Ramos (cell line): ENCODE measurements at regions not wholly inside any gene's neighbourhood (a gene's known extent, or its start where the extent isn't known, plus 50 kb on each side); places are given as distances from the start of the nearest gene placed in this dataset.

Experiments used
- in situ Hi-C: fragments of 300-500 bp; cut with MboI; formaldehyde crosslinking; loops from one replicate; pipeline ENCODE4 v1.14.3; 2022; ENCODE audit warnings: low sequenced_read_pairs; ENCODE audit not compliant: unreplicated experiment

DNA sequence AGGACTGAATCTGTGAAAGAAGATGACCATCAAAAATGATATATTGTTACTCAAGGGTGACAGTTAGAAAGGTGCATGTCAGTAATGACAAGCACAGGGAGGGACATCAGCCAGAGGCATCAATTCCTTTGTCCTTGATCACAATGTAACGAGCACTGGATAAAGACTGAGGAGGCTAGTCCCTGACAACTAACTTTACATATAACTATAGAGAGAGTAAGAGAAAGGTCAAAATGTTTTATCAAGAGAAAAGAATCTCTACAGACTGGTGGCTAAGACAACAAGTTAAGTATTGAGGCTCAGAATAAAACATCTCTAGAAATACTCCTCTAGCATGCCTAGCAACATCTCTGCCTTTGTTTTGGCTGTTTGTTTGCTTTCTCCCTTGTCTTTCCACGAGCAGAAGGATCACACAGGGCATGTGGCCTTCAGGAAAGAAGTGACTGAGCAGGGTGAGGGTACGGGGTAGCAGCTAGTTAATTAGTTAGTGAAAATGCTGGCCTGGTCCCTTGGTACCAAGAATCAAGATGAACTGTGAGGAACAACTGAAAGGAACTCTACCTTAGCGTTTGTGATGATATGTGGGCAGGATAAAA, 724.1 kb upstream of the MEF2C start:
- in situ Hi-C loops = no loop called here

DNA sequence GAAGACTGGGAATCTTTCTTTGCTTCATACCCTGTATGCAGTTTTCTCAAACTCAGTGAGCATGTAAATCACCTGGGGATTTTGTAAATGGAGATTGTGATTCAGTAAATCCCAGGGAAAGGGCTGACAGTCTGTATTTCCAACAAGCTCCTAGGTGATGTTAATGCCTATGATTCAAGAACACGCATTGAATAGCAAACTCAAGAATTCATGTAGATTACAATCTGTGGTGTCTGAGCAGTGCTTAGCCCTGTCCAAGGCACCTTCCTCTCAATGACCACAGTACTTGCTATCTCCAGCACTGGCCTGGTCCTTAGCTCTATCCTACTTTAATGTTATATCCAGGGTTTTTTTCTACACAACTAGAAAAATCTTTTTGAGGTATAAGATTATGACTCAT, 721.4 kb upstream of the MEF2C start:
- in situ Hi-C loops = no loop called here

DNA sequence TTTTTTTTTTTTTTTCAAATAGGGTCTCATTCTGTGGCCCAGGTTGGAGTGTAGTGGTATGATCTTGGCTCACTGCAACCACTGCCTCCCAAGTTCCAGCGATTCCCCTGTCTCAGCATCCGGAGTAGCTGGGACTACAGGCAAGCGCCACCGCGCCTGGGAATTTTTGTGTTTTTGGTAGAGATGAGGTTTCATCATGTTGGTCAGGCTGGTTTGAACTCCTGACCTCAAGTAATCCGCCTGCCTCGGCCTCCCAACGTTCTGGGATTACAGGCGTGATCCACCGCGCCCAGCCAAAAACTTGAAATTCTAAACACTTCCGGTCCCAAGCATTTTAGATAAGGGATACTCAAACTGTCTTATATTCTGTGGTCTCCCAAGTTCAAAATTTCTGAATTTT, 718.9 kb upstream of the MEF2C start:
- in situ Hi-C loops = no loop called here

DNA sequence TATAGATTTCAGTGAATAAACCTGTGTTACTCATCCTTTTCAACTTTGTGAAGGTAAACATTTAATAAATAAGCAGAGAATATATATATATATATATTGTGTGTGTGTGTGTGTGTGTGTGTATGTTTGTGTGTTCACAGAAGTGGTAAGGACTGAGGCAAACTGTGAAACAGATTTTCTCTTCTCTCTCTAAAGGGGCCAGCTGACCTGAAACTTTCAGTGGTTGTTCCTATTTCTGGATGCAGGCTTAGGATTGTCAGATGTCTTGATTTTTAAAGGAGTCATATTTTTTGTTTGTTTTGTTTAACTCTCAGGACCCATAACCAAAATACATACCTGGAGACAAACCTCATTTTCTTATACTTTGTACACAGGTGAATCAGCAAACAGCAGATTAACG, 714.9 kb upstream of the MEF2C start:
- in situ Hi-C loops = no loop called here

DNA sequence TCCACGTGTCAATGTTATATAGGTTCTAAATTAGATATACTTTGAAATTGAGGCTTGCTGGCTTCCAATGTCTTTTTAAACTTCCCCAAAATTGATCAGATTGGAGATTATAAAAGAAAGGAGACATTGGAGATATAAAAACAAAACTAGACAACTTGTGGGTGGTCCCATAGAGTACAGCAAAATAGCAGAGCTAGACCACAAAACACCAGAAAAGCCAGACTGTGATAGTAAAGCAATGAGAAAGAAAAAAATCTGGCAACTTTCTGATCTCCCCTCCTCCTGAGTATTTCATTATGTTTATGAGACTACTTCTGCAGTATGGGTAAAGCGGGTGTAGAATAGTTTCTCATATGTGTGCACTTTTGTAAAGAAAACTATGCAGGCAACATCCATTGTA, 713.8 kb upstream of the MEF2C start:
- in situ Hi-C loops = no loop called here

DNA sequence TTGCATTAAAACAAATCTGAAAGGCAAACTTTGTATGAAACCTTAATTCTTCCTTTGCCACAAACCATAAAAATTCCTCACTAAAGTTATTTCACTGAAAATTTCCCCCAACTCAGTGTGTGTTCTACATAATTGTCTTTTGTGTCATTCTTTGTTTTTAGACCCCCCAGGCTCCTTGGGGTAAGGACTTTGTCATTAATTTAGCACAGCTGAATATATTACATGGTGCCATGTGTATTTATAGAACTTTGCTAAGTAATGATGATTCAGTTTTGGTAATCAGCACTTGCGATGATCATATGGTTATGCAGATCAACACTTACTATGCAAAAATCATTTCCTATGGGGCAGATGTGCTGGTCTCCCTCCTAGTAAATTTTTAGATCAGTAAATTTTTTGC, 712.1 kb upstream of the MEF2C start:
- in situ Hi-C loops = no loop called here

DNA sequence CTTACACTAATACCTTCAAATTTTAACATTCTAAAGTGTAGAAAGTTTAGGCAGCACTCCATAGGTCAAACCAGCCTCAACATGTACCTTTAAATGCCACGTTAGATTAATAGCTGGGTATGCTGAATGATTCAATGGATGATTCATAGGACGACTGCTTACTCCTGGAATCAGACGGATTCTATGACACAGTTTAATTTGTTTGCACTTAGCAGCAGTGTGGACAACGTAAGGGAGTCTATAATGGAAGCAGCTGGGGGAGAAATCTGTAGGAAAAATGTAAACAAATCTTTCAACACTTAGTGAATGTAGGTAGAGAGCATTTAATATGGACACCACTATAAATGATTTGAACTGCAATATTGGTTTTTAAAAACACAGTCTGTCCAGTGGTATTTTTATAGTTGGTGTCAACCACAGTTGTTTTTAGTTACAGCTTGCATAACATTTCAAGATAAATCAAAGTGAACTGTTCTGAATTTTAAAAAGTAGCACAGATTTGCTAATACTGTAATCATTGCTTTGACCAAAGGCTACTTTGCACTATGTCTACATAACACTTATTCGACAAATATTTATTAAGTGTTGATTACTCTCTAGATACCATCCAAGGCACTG, 701.5 kb upstream of the MEF2C start:
- in situ Hi-C loops = no loop called here

DNA sequence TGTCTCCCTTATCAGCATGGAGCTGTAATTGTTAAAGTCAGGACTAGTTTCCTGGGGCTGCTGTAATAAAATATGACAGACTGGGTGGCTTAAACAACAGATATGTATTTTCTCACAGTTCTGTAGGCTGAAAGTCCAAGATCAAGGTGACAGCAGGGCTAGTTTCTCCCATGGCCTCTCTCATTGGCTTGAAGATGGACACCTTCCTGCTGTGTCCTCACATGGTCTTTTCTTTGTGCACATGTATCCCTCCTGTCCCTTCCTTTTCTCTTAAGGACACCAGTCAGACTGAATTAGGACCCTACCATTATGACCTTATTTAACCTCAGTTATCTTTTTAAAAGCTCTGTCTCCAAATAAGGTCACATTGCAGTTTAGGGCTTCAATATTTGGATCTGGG, 700.5 kb upstream of the MEF2C start:
- in situ Hi-C loops = no loop called here

DNA sequence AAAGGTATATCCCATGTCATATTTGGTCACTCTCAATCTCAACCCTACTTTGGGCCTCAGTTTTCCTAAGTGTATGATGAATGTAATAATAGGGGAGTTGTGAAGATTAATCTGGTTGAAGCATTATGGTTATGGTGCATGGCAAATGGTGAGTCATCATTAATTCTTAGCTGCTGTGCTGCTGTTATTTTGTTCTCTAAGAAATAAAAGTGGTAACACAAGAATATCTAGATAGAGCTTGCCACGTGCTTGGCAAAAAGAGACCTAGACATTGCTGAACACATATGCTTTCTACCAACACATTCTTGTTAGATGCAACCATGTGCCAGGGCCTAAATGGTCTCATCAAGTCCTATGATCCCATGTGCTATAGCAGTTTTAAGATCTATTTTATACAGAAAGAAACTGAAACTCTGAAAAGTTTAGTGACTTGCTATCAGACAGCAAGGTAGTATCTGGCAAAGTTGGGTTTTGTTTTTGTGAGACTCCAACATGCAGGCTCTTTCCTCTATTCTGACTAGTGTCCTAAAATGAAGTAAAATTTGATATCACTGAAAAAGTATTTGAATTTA, 699.9 kb upstream of the MEF2C start:
- in situ Hi-C loops = no loop called here

DNA sequence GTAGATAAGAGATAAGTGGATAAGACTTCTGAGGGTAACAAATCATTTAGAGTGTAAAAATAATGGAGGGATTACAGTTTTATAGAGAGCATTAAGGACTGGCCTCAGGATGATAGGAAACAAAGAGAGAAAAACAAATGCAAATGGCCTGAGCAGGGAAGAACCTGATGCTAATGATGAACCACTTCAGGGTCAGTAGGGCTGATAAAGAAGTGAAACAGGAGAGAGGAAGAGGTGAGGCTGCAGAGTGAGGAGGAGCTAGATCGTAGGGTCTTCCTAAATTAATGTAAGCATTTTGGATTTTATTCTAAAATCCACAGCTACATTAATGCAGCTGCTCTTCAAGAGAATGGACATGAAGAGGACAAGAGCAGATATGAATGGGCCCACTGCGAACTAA, 698.0 kb upstream of the MEF2C start:
- in situ Hi-C loops = no loop called here

DNA sequence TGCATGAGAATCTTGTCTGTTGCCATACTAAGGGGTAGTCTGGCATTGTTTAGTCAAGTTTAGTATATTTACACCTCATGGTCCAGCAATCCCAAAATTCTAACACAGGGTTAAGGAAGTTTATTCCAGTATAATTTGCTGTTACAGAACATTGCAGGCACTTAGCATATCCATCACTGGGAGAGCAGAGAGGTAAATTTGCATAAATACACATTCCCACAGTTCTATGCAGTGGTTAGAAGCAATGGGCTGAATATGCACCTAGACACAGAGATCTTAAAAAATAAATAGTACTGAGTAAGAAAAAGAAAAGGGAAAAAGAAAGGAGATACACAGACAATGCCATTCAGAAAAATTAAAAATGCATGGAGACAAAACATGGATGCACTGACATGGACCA, 692.3 kb upstream of the MEF2C start:
- in situ Hi-C loops = no loop called here

DNA sequence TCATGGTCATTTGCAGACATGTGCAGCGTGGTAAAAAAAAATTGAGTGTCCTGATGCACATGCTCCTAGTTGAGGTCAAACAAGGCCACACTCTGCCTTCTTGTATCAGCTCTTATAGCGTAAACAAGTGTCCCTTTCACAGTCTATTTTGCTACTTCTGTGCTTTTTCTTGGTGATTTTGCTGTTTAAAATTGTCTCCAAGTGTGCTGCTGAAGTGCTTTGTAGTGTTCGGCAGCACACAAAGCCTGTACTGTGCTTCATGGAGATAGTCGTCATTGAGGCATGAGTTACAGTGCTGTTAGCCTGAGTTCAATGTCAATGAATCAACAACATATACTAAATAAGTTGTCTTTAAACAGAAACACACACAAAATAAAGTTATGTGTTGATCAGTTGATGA, 690.4 kb upstream of the MEF2C start:
- in situ Hi-C loops = no loop called here

DNA sequence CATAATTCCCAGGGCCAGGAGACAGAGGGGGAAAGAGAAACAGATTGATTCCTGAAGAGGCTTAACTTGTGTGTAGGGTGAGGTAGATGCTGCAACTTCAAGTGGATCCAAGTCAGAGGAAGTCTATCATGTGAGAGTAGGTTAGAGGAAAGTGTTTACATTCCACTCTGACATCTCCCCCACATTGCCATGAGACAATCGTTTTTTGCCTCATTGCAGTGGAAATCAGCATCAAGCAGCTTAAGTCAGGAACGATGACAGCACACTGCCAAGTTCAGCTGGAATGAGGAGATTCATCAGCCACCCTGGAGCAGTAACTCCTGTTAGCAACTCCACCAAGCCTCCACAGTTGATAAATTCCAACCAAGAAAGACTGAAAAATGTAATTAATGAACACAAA, 689.7 kb upstream of the MEF2C start:
- in situ Hi-C loops = no loop called here

DNA sequence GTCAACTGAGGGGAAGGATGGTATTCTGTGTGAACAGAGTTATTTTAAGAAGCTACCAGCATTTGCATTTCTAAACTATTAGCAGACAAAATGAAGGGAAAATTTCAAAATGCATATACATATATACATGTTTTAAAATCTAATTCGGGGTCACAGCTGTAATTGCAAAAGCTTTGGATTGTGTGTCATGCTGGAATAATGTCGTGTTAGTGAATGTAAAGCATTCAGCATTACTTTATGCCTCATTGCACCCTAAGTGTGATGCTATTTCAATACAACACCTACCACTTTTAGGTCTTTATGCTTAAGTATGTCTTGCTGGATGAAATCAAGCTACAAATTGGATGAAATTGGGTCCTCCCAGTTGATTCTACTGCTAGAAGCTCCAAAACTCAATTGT, 687.6 kb upstream of the MEF2C start:
- in situ Hi-C loops = no loop called here

DNA sequence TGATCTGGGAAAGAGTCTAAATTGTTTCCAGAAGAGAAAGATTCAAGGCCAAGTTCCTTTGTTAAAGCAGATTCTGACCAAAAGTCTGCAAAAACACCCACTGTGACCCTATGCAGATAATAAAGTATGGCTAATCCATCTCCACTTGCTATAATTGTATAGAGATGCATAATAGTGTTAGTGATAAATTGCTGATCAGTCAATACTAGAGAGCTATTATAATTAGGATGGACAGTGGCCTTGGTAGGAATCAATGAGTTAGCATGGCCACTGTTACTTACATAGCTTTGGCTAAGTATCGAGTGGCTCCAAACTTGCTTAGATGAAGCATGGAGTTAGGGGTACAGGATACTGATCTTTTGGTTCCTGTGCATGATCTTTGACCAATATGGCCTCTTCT, 683.4 kb upstream of the MEF2C start:
- in situ Hi-C loops = no loop called here

DNA sequence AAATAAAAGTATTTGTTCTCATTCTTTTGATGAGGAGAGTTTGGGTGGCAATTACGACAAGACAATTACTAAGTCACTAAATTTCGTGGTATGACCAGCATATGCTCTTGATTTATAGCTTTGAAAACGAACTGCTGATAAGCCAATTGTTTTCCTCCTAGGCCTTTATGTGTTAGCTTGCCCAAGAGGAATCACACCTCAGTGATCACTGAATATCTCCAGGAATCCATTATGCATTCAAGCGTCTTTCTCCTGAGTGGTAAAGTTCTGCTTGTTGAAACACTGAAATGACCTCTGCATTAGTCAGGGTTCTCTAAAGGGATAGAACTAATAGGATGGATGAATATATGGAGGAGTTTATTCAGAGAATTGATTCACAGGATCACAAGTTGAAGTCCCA, 677.7 kb upstream of the MEF2C start:
- in situ Hi-C loops = no loop called here

DNA sequence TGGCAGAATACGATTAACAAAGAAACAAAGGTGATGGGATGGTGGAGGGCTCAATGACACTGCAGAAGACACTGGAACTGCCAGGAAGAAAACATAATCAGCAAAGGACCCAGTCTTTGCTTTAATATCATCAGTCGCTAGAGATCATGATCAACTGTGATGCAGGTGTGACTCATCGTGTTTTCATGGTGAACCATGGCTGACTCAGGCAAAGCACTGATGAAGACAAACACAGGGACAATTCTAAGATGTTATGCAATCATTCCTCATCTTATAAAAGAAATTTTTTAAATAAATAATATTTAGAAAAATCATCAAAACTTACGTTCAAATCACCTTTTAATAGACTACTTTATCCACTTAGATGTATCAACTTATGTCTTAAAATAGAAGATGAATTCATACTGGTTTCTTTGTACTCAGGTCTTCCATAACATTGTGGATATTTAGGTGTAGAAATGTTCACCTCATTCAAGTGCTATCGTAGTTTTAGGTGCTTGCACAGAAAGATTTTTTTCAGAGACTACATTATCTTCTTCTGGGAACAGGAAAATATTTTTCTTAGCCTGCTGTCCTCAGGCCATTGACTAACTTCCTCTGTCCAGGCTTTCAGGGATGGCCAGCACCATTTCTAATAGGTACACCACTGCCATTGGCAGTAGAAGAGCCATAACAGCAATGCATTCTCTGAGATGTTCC, 673.4 kb upstream of the MEF2C start:
- in situ Hi-C loops = no loop called here

DNA sequence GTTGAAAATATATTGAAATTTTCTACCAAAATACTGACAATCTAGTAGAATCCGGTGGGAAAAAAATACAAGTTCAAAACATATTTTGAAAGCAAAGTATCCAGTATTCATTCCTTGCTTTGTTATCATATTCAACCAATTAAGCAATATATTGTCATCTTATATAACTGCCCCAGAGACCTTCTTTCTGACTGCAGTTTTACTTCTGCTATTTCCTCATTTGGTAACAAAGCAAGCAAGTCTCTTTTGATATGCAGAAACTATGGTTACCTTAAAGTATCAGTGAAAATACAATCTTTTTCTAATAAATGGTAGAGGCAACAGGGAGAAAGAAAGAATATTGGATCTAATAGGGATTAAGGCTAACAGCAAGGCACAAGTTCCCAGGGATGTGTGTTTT, 663.7 kb upstream of the MEF2C start:
- in situ Hi-C loops = no loop called here

DNA sequence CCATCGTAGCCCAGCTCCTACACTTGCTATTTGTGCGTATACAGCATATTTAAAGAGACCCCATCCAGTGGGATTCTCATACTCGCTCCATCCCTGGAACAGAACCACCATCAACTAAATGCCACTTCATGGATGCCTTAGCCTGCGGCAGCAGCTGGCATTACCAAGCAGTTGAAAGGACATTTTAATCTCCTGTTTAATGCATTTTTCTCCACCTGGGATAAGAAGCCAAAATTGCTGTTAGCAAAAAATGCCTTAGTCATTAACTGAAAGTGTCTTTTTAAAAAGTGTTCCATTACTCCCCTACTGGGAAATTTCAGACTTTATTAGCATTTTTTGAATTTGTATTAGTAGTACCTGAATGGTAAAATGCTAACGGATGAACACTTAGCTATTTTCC, 662.6 kb upstream of the MEF2C start:
- in situ Hi-C loops = no loop called here

DNA sequence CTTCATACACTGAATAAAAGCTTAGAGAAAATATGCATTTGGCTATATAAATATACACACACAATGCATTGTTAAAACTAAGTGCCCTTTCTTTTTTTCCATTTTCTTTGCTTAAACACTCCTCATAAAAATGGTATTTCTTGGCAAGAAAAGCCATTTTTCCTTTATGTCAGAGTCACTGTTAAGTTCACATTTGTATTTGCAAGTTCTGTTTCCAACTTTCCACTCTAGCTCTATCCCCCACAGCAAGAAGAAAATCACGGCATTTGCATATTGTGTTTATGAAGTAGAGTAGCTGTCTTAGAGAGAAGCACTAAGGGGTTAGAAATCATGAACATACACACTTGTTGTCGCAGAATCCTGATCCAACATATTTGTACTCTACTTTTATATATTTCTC, 662.1 kb upstream of the MEF2C start:
- in situ Hi-C loops = no loop called here

DNA sequence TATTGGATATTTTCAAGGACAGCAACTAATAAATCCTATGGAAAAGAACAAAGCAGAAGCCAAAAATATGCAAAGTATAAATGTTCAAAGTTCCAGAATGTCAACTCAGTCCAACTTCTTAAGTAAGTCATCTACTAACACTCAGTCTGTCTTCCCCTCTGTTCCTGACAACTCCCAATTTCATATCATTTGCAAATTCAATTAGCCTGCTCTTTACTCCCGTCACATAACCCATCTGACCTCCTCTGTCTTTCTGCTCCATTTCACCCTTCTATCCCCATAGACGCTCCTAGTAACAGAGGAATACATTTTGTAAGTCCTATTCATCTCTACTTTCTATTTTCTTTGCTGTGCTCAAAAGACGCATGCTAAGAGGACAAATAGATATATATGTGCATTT, 659.8 kb upstream of the MEF2C start:
- in situ Hi-C loops = no loop called here

DNA sequence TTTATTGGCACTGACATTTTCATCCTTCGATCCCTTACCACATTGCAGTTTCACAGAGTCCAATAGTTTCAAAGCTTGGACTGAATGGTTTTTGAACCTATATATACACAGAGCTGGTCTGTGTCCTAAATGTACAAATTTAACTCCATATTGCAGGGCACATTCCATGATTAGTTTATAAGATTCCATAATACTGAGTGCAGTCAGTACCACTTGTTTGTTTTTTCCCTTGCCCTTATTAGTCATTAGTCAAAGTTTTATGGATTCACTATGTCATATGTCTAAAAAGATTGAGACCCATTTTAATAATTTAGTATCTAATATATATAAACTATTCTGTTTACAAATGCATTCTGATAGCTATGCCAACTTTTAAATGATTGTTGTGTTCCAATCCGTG, 654.8 kb upstream of the MEF2C start:
- in situ Hi-C loops = no loop called here
